D721Med (cell line): ENCODE measurements at regions not wholly inside any gene's neighbourhood (a gene's known extent, or its start where the extent isn't known, plus 50 kb on each side); places are given as distances from the start of the nearest gene placed in this dataset.

Source experiments
- DNase-seq: peaks from one replicate; pipeline ENCODE4 v3.0.0; 2011; ENCODE audit warnings: low spot score; ENCODE audit not compliant: insufficient read length
- FAIRE-seq: peaks from 2 replicates; lab custom pipeline; 2011; peaks lifted over from hg19 to GRCh38; lab: Jason Lieb, UNC
- CTCF ChIP-seq: IDR thresholded peaks from 2 replicates; pipeline ENCODE4 v1.5.1; 2012; ENCODE audit warnings: mild to moderate bottlenecking, control low read depth; ENCODE audit not compliant: insufficient read depth; ENCODE audit errors: missing control alignments

GRCh38 chr2:16060125-16060935, 120.0 kb downstream of the MYCN start:
- FAIRE-seq (no peak), DNase-seq (no peak)
- no peak for TF ChIP-seq CTCF

GRCh38 chr2:16059393-16060016, 119.2 kb downstream of the MYCN start:
- FAIRE-seq (no peak), DNase-seq (no peak)
- no peak for TF ChIP-seq CTCF

DNA sequence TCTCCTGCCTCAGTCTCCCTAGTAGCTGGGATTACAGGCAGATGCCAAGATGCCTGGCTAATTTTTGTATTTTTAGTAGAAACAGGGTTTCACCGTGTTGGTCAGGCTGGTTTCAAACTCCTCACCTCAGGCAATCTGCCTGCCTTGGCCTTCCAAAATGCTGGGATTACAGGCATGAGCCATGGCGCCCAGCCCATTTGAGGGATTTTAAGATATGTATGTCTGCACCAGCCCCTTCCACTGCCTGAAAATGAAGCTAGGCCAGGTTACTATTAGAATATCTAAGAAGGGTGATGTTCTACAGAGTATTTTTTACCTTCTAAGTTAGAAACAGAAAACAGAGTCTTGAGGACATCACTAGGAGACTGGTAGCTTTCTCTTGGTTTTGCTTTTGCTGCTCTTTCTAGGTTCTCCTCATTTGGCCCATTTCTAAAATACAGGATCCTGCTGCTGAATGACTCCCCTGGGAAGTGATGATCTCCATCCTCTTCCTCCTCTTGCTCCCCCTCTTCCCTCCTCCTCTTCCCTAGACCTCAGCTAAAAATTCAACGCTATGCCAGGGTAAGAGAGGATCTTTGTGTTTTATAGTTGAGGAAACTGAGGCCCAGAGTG, 118.5 kb downstream of the MYCN start:
- TF ChIP-seq CTCF = no peak
- DNase-seq (no peak), FAIRE-seq (no peak)

GRCh38 chr2:16058256-16058655, 117.9 kb downstream of the MYCN start:
- DNase-seq (no peak), FAIRE-seq (no peak)
- TF ChIP-seq CTCF = no peak

DNA sequence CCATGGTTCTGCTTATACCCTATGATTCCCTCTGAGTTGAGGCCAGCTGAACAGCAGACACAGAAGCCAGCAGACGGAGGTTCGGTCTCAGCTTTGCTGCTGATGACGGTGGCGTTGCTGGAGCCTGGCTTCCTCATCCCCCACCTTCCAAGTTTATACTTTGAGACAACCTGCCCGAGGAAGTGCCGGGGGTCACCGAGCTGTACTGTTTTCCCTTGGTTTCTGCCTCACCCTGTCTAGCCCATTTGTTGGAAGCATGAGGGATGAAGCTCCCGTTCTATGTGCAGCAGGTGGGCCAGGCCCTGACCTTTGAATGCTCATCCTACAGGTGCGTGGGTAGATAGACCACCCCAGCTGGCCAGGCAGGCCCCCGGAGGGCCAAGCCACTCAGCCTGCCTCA, 117.3 kb downstream of the MYCN start:
- no peak for FAIRE-seq
- no peak for TF ChIP-seq CTCF
- no peak for DNase-seq

- FAIRE-seq (no peak), DNase-seq (no peak)
- TF ChIP-seq CTCF = no peak
These were observed 115.7 kb downstream of the MYCN start for GRCh38 chr2:16055848-16056580.
